ENCODE measurements at regions not wholly inside any gene's neighbourhood (a gene's known extent, or its start where the extent isn't known, plus 50 kb on each side); places are given as distances from the start of the nearest gene placed in this dataset.
A peak's percentile ranks its signal among the peaks of the same experiment; 100 is the strongest.

DNA sequence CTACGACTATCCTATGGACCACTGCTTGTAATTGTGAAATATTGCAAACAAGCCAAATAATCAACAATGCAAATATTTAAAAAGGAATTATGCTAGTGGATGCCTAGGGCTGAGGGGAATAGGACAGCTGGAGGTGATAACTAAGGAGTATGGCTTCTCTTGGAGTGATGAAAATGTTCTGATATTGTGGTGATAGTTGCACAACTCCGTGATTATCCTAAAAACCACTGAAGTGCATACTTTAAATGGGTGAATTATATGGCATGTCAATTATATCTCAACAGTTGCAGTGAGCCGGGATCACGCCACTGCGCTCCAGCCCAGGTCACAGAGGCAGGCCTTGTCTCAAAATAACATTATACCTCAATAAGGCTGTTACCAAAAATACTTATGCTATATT, 125.1 kb upstream of the SH3BP4 start:
- ATAC-seq, result no peak
- intact Hi-C loops (cut with DNase I), result no loop called here
- no peak for DNase-seq
- Histone ChIP-seq H3K27me3 (no peaks in the 10 kb centered on the region), H3K4me1 (peaks cover 0 to 3% of the 10 kb centered on the region in 2 donors), H3K36me3 (no peaks in the 10 kb centered on the region), H3K27ac (no peak overlapping the region), H3K9me3 (no peaks in the 10 kb centered on the region), H3K4me3 (no peak overlapping the region)
- TF ChIP-seq, protein P1, sequence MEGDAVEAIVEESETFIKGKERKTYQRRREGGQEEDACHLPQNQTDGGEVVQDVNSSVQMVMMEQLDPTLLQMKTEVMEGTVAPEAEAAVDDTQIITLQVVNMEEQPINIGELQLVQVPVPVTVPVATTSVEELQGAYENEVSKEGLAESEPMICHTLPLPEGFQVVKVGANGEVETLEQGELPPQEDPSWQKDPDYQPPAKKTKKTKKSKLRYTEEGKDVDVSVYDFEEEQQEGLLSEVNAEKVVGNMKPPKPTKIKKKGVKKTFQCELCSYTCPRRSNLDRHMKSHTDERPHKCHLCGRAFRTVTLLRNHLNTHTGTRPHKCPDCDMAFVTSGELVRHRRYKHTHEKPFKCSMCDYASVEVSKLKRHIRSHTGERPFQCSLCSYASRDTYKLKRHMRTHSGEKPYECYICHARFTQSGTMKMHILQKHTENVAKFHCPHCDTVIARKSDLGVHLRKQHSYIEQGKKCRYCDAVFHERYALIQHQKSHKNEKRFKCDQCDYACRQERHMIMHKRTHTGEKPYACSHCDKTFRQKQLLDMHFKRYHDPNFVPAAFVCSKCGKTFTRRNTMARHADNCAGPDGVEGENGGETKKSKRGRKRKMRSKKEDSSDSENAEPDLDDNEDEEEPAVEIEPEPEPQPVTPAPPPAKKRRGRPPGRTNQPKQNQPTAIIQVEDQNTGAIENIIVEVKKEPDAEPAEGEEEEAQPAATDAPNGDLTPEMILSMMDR (IDR thresholded peaks at IDR 0.05), result no peak

- no peak for ATAC-seq
- intact Hi-C loops (cut with DNase I), result no loop called here
Observed at GRCh38 chr2:234825616-234826015, 126.2 kb upstream of the SH3BP4 start.

GRCh38 chr2:234823877-234824376, 127.9 kb upstream of the SH3BP4 start:
- no peak overlapping the region for H3K27ac ChIP-seq

More at GRCh38 chr2:234825616-234826015, 126.2 kb upstream of the SH3BP4 start:
- no peak for DNase-seq
- H3K27me3 ChIP-seq, result no peaks in the 10 kb centered on the region
- no peak overlapping the region for H3K27ac ChIP-seq
- H3K36me3 ChIP-seq, result no peaks in the 10 kb centered on the region
- no peaks in the 10 kb centered on the region for H3K9me3 ChIP-seq
- TF ChIP-seq, protein P1 (IDR thresholded peaks at IDR 0.05), result no peak
- H3K4me3 ChIP-seq, result no peak overlapping the region
- H3K4me1 ChIP-seq, result peaks cover 0 to 3% of the 10 kb centered on the region in 2 donors

DNA sequence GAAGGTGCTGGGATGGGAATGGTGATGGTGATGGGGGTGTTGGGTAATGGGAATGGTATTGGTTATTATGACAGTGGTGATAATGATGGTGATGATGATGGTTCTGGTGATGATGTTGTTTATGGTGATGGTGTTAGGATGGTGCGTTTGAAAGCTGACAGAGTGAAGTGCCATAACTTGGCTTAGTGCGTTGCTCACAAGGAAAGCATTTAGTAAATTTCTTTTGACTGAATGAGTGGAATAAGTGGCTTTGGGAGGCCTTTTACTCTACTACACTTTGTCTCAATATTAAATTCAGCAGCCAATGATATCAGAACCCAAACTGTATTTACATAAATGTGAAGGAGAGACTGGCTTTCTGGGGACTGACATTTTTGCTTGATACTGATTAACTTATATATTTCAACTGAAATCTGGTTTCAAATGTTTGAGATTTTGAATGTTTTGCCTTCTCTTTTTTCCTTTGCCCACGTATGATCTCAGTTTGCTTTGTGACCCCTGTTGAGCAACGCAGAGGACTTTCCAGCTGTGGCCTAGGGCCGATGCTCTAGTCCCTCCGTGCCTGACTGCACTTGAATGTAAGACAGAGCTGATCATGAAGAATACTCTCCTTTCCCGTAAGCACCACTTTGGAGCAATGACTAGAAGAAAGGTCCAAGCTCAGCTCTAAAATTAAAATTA, 128.5 kb upstream of the SH3BP4 start:
- Histone ChIP-seq H3K27ac (peak overlapping the region in 1 of 2 donors; percentile 36), H3K27me3 (no peaks in the 10 kb centered on the region), H3K4me1 (peaks cover 0 to 3% of the 10 kb centered on the region in 2 donors), H3K36me3 (no peaks in the 10 kb centered on the region), H3K9me3 (no peaks in the 10 kb centered on the region), H3K4me3 (no peak overlapping the region)
- TF ChIP-seq, protein P1 (IDR thresholded peaks at IDR 0.05), result no peak
- intact Hi-C loops (cut with DNase I), result no loop called here
- ATAC-seq (peak; percentile 46), DNase-seq (no peak)

More at GRCh38 chr2:234823877-234824376, 127.9 kb upstream of the SH3BP4 start:
- H3K27me3 ChIP-seq, result no peaks in the 10 kb centered on the region
- no peaks in the 10 kb centered on the region for H3K36me3 ChIP-seq
- peak; percentile 76 for ATAC-seq
- peak in 3 of 4 donors; percentile 62 to 86 (median 83) for DNase-seq
- TF ChIP-seq, protein P1 (IDR thresholded peaks at IDR 0.05), result no peak
- H3K4me3 ChIP-seq, result no peak overlapping the region
- no peaks in the 10 kb centered on the region for H3K9me3 ChIP-seq
- peaks cover 0 to 3% of the 10 kb centered on the region in 2 donors for H3K4me1 ChIP-seq
- intact Hi-C loops (cut with DNase I), result no loop called here

GRCh38 chr2:234821946-234822475, 129.8 kb upstream of the SH3BP4 start:
- TF ChIP-seq, protein P1 (IDR thresholded peaks at IDR 0.05), result no peak
- Histone ChIP-seq H3K36me3 (no peaks in the 10 kb centered on the region), H3K27ac (no peak overlapping the region), H3K4me1 (peaks cover 0 to 3% of the 10 kb centered on the region in 2 donors), H3K4me3 (no peak overlapping the region), H3K9me3 (no peaks in the 10 kb centered on the region), H3K27me3 (no peaks in the 10 kb centered on the region)
- ATAC-seq (no peak), DNase-seq (no peak)
- intact Hi-C loops (cut with DNase I), result no loop called here

Data from left lung (tissue), 4 donors.